Pons (tissue), 1 donor: ENCODE measurements at regions not wholly inside any gene's neighbourhood (a gene's known extent, or its start where the extent isn't known, plus 50 kb on each side); places are given as distances from the start of the nearest gene placed in this dataset.

Source experiments
- DNase-seq: peaks from one replicate; pipeline ENCODE4 v3.0.0-alpha.2; 2016; ENCODE audit warnings: low spot score

DNA sequence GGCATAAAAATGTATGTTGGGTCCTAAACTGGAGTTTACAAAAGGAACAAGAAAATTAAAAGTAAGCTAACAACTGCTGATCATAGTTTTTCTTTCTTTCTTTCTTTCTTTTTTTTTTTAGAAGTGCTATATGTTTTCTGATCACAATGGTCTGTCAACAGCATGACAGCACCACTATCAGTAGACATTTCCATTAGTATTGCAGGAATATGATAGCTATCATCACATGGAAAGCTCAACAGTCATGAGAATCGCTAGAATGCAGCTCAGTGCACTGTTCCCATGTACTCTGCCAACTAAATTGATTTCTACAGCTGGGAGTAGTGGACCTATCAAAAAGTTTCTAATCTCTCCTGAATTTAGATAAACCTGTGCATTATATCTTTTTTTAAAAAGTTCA lies 950.3 kb upstream of the ACVR2A start:
- no peak for DNase-seq

DNA sequence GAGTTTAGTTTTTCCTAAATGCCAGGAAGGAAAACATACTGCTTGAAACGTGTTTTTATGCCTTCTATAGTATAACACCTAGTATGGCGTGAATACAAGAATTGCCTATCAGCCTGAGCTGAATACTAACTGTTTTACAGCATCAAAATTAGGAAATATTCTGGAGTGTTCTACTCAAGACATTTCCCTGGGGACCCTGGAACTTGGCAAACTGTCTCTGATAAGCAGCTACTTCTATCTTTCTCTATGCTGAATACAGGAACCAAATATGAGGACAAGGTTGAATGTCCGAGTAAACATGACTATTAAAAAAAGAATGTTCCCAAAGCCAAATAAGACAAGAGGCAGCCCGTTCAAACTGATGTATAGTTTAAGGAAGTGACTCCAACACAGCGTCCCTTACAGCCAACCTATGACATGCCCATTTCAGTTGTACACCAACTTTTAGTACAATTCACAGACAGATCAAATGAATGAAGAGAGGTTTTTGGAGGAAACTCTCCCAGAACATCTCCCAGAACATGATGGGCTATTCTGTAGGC lies 951.3 kb upstream of the ACVR2A start:
- no peak for DNase-seq

DNA sequence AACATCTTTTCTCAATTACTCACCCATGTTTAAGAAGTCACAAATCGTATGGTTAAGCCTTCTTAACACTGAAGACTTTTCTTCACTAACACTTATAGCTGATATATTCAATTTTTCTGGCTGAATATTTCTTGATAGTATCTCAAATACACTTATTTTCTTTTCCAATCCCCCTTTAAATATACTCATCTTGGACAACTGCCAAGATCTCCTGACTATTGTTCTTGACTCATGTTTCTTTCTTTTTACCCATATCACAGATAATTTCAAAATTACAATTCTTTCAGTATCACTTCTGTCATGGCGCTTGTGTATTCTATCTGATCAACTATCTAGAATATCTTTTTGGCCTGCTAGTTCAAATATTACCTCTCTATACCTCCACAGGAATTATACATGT lies 954.3 kb upstream of the ACVR2A start:
- no peak for DNase-seq

DNA sequence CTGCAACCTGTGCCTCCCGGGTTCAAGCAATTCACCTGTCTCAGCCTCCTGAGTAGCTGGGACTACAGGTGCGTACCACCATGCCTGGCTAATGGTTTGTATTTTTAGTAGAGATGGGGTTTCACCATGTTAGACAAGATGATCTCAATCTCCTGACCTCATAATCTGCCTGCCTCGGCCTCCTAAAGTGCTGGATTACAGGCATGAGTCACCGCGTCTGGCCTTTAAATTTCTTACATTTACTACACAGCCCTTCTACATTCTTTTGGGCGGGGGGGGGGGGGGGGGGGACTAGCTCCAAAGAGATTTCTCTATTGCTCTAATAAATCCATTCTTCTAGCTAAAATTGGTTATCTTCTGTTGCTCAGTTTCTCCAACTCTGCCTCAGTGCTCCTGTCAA lies 964.9 kb upstream of the ACVR2A start:
- DNase-seq = no peak

- DNase-seq = no peak
These were observed 970.6 kb upstream of the ACVR2A start for GRCh38 chr2:146874260-146874658.

DNA sequence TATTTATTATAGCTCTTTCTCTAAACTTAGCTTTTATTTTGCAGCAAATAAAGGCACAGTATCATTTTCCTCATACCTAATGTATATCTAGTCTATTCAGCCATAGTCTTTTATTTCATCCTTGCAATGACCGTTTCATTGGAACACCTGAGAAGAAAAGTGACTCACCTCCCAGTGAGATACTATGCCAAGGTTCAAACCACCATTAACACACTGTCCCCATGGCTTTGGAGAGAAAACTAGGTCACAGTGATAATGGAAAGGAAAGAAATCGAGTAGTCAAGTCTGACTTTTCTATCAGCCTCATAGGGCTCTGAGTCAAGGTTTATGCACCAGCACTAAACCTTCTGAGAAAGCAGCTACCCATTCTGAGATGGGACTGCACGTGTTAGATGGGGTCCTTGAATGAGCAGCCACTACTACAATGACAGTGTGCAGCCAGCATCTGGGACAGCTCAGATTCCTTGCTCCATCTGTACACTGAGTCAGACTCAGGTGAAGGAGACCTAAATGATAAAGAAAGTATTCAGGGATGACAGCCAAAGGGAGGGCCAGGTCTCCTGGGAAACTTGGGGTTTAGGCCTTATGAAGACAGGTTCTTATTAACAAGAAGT lies 971.1 kb upstream of the ACVR2A start:
- no peak for DNase-seq

- DNase-seq = no peak
These were observed 971.8 kb upstream of the ACVR2A start for GRCh38 chr2:146873056-146873455.

DNA sequence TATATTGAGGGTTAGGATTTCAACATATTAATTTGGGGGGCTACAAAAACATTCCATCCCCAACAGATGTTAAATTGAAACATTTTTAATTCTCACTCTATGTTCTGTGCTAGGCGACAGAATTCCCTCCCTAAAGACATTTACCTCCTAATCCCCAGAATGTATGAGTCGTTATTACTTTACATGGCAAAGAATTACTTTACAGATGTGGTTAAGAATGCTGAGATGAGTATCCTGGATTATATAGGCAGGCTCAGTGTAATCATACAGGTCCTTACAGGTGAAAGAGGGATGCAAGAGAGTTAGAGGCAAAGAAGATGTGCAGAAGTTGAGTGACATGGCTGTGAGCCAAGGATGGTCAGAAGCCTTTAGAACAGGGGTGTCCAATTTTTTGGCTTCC lies 974.1 kb upstream of the ACVR2A start:
- no peak for DNase-seq

DNA sequence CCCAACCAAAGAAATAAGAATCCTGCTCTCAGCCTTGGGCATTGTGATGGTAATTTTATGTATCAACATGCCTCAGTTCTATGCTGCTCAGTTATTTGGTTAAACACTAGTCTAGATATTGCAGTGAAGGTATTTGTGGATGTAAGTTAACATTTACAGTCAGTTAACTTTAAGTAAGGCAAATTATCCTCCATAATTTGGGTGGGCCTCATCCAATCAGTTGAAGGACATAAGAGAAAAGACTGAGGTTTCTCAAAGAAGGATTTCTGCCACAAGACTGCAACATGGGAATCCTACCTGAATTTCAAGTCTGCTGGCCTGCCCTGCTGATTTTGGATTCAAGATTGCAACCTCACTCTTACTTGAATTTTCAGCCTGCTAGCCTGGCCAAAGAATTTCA lies 975.5 kb upstream of the ACVR2A start:
- DNase-seq = no peak

DNA sequence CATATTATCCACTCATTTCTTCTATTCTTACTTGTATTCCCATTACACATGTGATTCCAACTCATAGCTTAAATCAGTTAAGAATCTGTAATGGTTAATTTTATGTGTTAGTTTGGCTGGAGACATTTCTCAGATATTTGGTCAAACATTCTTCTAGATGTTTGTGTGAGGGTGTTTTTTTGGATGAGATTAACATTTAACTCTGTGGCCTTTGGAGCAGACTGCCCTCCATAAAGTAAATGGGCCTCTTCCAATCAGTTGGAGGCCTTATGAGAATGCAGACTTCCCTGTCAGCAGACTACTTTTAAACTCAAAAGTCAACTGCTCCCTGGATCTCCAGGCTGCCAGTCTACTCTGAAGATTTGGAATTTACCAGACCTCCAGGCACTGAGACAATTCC lies 976.8 kb upstream of the ACVR2A start:
- DNase-seq = no peak

DNA sequence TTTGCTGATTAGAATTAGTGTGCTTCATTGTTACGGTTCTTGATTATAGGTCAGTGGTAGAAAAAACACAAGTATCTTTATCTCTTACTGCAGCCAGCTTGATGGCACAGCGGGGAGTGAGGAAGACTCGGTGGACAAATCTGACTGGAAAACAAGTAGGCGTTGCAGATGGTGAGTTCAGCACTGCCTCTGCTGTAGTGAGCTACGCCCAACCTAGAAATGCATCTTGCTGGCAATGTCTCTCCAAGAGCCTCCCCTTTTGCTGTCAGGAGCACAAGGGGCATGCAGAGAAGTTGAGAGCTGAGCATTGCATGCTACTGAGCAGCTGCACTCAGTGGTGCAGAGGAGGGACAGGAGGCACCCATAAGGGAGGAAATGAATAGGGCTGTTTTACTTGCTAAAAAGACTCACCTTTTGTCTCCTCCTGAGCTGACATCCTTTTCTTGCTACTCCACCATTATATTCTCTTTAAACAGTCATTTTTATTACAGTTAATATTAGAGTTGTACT lies 977.3 kb upstream of the ACVR2A start:
- no peak for DNase-seq

DNA sequence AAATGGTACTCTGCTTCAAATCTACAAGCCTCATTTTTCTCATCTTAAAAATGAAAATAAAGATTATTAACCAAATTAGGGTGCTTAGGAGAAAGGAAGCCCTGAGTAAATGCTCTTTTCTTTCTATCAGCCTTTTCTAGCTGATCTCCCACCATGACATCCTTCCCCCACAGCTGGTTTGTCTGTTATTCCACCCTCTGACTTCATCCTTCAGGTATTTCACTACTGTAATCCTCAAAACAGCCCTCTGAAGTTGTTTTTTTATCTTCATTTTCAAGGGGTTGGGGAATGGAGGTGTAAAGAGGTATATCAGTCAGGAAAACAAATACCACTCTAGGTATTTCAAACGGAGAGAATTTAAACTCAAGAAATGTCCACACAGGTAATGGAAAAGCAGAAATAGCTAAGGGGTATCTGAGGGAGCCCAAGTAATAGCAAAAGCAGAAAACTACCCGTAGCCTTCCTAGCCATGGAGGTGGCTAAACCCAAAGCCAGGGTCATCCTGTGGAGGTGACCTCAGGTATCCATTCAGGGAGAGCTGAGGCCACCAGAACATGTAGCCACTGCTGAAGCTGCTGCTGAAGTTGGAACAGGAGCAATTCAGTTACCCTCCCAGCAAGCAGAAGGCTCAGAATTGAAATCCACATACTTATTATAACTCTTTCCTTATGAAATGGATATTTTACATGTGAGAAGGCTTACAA lies 990.9 kb upstream of the ACVR2A start:
- no peak for DNase-seq

DNA sequence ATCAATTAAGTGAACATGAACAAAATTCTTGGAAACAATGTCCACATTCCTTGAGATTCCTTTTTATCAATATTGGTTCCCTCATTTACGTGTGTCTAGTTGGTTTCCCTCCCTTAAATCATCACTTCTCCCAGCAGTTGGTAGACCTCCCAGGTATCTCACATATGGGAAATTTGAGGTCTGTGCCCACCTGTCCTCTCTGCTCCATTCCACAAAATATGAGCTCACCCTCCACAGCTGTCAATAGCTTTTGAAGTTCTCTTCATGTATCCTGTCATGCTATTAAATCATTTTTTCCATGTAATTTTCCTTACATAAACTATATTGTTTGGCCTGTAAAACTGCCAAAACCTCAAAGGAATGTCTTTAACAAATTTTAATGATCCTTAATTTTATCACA lies 992.2 kb upstream of the ACVR2A start:
- DNase-seq = no peak

DNA sequence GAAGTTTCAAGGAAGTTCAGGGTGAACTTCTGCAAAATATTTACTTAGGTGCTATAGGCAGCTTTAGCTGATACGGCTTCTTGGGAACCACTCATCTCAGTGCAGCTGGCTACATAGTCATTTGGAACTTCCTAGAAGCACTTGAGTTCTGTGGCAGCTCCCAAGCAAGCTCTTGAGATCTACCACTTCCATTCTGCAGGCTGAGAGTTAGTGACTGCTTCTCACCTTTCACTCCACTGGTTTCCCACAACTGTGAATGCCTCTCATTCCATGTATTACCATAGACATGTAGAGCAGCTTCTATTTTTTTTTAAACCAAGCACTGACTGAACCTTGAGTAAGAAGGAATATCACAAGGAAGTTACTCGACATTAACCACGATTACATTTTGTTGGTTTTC lies 994.1 kb upstream of the ACVR2A start:
- DNase-seq = no peak

GRCh38 chr2:146847846-146848245 lies 997.0 kb upstream of the ACVR2A start:
- DNase-seq = no peak

DNA sequence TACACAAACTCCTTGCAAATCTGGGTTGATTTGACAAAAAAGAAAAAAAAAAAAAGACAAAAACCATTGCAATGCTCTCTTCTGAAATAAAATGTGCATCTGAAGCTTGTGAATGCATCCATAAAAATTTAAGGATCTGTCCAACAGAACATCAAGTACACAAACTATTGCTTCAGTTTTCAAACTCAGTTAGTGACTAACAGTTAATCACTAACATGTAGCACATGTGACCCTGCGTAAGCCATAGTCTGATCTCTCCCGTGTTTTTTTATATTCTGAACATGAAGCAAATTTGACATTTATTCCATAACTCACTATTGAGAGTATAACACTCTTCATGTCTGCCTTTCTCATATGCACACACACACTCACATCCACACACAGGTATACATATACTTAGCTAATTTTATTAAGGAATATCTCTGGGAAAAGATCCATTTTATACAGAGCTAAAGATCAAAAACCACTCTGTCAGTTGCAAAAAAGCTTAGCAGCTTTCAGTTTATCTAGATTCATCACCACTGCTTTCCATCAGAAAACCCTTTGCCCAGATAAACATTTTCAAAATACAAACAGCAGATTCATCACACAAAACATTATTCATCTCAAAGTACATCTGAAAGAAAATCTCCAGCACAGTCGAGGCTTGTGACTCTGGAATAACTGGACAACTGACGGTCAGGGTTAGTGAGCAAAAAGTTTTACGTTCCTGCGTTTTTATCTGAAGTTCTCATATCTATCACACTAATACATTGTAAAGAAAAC lies 1000.4 kb upstream of the ACVR2A start:
- DNase-seq = no peak

DNA sequence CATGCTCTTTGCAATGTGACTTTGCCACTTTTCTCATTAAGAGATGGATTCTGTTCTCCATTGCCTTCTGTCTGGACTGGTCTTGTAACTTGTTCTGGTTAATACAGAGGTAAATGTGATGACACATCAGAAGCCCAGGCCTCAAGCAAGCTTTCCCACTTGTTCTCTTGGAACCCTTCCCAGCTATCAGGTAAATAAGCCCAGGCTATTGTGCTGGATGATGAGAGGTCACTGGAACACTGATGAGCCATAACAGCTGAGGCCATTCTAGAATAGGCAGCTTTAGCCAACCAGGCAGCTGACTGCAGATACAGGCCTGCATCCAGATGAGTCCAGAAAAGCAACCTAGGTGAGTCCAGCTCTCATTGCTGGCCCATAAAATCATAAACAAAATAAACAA lies 1007.0 kb upstream of the ACVR2A start:
- no peak for DNase-seq

GRCh38 chr2:146826388-146826787 lies 1018.4 kb upstream of the ACVR2A start:
- no peak for DNase-seq

- no peak for DNase-seq
These were observed 1023.0 kb upstream of the ACVR2A start for GRCh38 chr2:146821836-146822316.

- DNase-seq = no peak
These were observed 1024.2 kb upstream of the ACVR2A start for GRCh38 chr2:146820672-146821071.

DNA sequence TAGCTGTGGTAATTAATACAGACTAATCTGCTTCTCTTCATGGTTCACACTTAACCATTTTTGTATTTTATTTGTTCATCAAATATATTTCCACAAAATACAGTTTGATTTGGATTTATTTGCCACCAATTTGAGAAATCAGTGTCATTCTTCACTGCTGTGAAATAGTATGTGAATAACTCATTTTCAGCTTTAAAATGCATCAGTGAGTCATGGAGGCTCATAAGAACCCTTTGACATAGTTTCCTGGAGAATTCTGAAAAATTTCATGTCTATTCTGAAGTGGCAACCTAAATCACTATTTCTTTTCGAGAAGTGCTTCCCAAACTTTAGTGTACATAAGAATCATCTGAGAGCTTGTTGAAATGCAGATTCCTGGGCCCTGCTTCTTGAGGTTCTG lies 1026.7 kb upstream of the ACVR2A start:
- no peak for DNase-seq

DNA sequence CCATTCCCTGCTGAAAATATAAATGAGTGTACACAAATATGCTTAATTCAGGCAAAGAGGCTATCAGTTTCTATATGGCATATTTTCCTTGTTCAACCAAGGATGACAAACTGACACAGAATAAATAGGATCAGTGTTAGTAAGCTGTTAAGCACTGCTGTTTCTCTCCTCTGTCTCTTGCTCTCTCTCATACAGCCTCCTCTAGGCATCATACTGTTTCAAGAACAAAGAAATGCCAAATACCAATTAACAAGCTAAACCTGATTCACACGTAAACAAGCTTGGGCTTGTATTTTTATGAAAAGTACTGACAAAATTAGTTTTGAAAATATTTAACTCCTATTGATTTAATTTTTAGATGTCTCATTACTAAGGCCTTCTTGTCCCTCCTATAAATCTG lies 1027.2 kb upstream of the ACVR2A start:
- no peak for DNase-seq

- DNase-seq = no peak
These were observed 1029.9 kb upstream of the ACVR2A start for GRCh38 chr2:146814971-146815370.
